Inferior parietal cortex (tissue), 1 donor: ENCODE measurements at regions not wholly inside any gene's neighbourhood (a gene's known extent, or its start where the extent isn't known, plus 50 kb on each side); places are given as distances from the start of the nearest gene placed in this dataset.
"Not testable (repeated sequence)": the region's sequence is repeated elsewhere in the genome, so short reads cannot be mapped to it uniquely, and the experiment has no call there.

ENCODE experiments used
- DNase-seq: peaks from one replicate; pipeline ENCODE4 v3.0.0-alpha.2; 2016; ENCODE audit errors: extremely low spot score

GRCh38 chr7:131683536-131684125 is 127.2 kb upstream of the PODXL start:
- DNase-seq: no peak

DNA sequence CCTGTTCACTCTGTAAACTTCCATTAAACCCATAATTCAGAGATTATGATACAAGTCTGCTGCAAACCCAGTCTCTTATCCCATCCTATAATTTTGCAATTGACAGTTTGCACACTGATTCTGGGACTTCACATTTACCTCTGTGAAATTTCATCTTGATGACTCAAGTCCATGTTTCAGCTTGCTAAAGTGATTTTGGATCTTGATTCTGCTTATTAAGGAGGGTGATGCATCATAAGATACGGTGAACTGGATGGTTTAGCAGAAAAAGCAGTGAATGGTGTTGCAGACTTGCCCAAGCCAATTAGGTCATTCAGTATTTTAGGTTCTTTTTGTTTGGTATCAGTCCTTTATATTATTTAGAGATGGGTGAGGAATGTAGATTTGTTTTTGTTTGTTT is 125.5 kb upstream of the PODXL start:
- no peak for DNase-seq

DNA sequence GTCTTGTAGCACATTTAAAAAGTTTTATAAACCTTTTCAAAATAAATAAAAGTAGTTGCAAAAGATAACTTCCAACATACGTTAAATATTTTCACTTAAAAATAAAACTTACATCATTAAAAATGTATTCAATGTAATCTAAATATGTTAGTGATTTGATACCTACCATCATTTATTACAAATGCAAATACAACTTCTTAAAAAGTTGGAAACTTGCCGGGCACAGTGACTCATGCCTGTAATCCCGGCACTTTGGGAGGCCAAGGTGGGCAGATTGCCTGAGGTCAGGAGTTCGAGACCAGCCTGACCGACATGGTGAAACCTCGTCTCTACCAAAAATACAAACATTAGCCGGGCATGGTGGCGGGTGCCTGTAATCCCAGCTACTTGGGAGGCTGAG is 122.6 kb upstream of the PODXL start:
- not testable (repeated sequence) for DNase-seq

GRCh38 chr7:131676850-131677249 is 120.4 kb upstream of the PODXL start:
- not testable (repeated sequence) for DNase-seq

GRCh38 chr7:131674131-131674530 is 117.7 kb upstream of the PODXL start:
- DNase-seq: no peak

- no peak for DNase-seq
Measured at GRCh38 chr7:131673576-131673975, 117.1 kb upstream of the PODXL start.

DNA sequence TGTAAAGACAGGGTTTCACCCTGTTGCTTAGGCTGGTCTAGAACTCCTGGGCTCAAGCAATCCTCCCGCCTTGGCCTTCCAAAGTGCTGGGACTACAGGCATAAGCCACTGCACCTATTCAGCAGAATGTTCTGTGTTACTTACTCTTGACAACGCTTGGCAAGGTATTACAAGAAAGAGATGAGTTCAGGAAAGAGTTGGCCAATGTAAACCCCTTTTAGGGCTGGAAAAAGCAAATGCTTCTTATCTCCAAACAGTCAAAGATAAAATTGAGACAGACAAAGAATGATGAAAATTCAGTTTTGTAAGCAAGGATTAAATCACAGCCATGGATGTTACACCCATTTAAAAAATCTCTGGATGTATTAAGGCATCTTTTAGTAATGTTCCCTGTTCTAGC is 114.0 kb upstream of the PODXL start:
- no peak for DNase-seq

GRCh38 chr7:131667699-131668098 is 111.3 kb upstream of the PODXL start:
- DNase-seq: no peak

DNA sequence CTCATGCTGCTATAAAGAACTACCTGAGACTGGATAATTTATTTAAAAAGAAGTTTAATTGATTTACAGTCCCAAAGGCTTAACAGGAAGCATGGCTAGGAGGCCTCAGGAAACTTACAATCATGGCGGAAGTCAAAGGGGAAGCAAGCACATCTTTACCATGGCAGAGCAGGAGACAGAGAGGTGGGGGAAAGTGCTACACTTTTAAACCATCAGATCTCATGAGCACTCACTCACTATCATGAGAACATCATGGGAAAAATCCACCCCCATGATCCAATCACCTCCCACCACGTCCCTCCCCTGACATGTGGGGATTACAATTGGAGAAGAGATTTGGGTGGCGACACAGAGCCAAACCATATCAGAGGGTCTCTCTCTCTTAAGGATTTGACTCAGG is 108.6 kb upstream of the PODXL start:
- no peak for DNase-seq

- no peak for DNase-seq
Measured at GRCh38 chr7:131664570-131664969, 108.1 kb upstream of the PODXL start.

GRCh38 chr7:131662301-131662873 is 106.0 kb upstream of the PODXL start:
- DNase-seq: not testable (repeated sequence)

GRCh38 chr7:131657881-131658280 is 101.5 kb upstream of the PODXL start:
- no peak for DNase-seq

DNA sequence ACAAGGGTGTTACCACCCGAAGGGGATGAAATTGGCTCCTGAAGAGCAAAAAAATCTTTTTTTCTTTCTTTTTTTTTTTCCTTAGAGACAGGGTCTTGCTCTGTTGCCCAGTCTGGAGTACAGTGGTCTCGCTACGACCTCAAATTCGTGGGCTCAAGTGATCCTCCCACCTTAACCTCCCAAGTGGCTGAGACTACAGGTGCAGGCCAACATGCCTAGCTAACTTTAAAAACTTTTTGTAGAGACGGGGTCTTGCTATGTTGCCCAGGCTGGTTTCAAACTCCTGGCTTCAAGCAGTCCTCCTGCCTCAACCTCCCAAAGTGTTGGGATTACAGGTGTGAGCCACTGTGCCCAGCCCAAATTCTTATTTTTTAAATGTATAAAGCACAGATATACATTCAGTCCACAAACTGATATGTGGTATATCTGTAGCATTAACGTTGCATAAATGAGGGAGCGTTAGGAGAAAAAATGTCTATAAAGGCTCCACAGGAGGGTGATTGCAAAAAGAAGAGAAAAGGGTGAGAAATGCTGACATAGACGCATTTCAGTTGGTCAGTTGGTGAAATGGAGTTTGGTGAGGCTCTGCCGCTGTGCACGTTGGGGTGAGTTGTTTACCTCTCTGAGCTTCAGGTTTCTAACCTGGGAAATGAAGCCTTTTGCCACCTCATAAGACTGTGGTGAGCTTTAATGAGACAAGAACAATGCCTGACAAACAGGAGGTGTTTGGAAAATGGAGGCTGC is 100.7 kb upstream of the PODXL start:
- DNase-seq: no peak

- no peak for DNase-seq
Measured at GRCh38 chr7:131655866-131656265, 99.4 kb upstream of the PODXL start.

DNA sequence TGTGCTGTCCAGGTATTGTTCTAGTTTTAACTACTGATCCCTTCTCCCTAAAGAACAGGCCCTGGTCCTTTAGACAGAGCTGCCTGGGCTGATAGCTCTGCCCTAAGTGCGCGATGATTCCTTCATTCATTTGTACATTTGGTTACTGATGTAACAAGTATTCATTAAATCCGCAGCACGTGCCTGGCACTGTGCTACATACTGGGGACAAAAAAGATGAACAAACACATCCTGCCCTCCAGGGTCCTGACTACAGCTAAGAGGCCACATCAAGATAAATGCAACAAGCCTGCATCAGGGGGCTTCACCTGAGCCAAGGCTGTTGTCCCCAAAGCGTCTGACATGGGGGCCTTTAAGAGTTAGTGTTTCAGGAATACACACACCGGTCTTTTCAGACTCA is 99.0 kb upstream of the PODXL start:
- no peak for DNase-seq

GRCh38 chr7:131654668-131655326 is 98.4 kb upstream of the PODXL start:
- DNase-seq: peak; percentile 85

GRCh38 chr7:131654249-131654558 is 97.8 kb upstream of the PODXL start:
- DNase-seq: no peak

GRCh38 chr7:131653418-131654248 is 97.2 kb upstream of the PODXL start:
- DNase-seq: no peak

DNA sequence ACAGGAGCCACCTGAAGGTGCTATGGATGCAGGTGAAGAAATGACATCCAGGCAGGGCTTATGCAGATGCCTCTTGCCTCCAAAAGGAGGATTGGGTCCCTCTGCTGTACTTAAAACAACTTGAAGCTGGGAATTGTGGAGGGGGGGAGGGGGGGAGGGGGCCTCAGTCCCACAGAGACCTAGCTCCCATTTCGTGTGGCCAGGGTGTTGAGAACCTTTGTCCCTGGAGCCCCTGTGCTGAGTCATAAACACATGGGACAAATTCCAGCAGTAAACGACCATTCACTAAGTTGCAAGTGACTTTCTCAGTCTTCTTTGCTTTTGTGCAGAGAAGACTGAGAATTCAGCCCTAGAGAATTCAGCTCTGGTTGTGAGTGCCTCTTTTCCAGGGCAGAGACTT is 96.5 kb upstream of the PODXL start:
- no peak for DNase-seq

GRCh38 chr7:131652194-131652593 is 95.8 kb upstream of the PODXL start:
- no peak for DNase-seq

DNA sequence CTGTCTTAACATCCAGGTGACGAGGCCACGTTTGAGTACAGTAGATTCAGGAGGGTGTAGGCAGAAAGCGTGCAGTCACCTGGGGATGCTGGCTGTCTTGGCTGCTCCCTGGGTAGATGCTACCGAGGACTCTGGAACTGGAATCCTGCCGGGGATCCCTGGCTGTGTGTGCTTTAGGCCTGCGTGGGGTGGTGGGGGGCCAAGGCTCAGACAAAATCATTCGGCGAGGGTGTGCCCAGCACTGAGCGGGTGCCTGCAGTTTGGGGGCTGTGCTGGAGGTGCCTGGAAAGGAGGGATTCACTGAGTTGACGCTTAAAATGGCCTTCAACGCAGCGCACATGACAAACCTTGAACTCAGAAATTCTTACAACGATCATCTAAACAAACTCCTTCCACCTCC is 93.5 kb upstream of the PODXL start:
- no peak for DNase-seq

DNA sequence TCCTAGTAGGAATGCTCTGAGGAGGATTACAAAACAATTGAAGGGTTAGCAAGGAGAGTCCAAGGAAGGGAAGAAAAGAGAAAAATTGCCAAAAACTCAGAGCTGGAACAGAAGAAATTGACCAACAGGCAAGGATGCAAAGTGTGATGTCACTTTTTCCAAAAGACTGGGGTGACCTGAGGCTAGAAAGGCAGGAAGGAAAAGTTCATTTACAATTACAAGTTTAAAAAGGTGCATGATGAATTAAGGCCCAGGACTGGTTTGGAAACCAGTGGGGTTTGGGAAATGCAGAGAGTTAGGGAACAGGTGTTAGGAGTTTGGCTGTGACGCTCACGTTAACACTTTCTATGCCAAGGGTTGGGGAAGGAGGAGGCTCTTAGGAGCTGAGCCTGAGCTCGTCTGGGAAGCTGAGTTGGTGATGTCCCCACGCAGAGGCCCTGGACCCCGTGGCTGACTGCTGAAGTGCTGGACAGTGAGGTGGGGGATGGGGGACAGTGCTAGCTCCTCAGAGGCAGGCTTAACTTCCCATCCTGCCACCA is 92.6 kb upstream of the PODXL start:
- DNase-seq: no peak
